ENCODE measurements at regions not wholly inside any gene's neighbourhood (a gene's known extent, or its start where the extent isn't known, plus 50 kb on each side); places are given as distances from the start of the nearest gene placed in this dataset.

GRCh38 chr20:60782959-60783625, 469.0 kb upstream of the CDH4 start:
- H3K4me3 ChIP-seq (ENCODE audit: low read depth, low read length): no peak overlapping the region
- in situ Hi-C loops (cut with HindIII; ENCODE audit: low sequenced_read_pairs): no loop called here
- TF ChIP-seq CTCF (IDR thresholded peaks at IDR 0.05; ENCODE audit: low read depth, low read length): no peak
- no peak for DNase-seq (ENCODE audit: low read depth, low spot score)

GRCh38 chr20:60785301-60785700, 466.8 kb upstream of the CDH4 start:
- TF ChIP-seq CTCF (IDR thresholded peaks at IDR 0.05; ENCODE audit: low read depth, low read length): no peak
- no peak for DNase-seq (ENCODE audit: low read depth, low spot score)
- H3K4me3 ChIP-seq (ENCODE audit: low read depth, low read length): no peak overlapping the region
- in situ Hi-C loops (cut with HindIII; ENCODE audit: low sequenced_read_pairs): no loop called here

GRCh38 chr20:60785785-60786184, 466.3 kb upstream of the CDH4 start:
- TF ChIP-seq CTCF (IDR thresholded peaks at IDR 0.05; ENCODE audit: low read depth, low read length): no peak
- in situ Hi-C loops (cut with HindIII; ENCODE audit: low sequenced_read_pairs): no loop called here

GRCh38 chr20:60786686-60787217, 465.3 kb upstream of the CDH4 start:
- TF ChIP-seq CTCF (IDR thresholded peaks at IDR 0.05; ENCODE audit: low read depth, low read length): no peak
- no peak overlapping the region for H3K4me3 ChIP-seq (ENCODE audit: low read depth, low read length)
- no peak for DNase-seq (ENCODE audit: low read depth, low spot score)
- in situ Hi-C loops (cut with HindIII; ENCODE audit: low sequenced_read_pairs): no loop called here

More at GRCh38 chr20:60785785-60786184, 466.3 kb upstream of the CDH4 start:
- no peak overlapping the region for H3K4me3 ChIP-seq (ENCODE audit: low read depth, low read length)
- no peak for DNase-seq (ENCODE audit: low read depth, low spot score)

- no peak for TF ChIP-seq CTCF (IDR thresholded peaks at IDR 0.05; ENCODE audit: low read depth, low read length)
- no peak for DNase-seq (ENCODE audit: low read depth, low spot score)
- H3K4me3 ChIP-seq (ENCODE audit: low read depth, low read length): no peak overlapping the region
- in situ Hi-C loops (cut with HindIII; ENCODE audit: low sequenced_read_pairs): no loop called here
Measured at GRCh38 chr20:60787276-60787675, 464.8 kb upstream of the CDH4 start.

GRCh38 chr20:60788070-60788469, 464.0 kb upstream of the CDH4 start:
- no peak overlapping the region for H3K4me3 ChIP-seq (ENCODE audit: low read depth, low read length)
- no peak for DNase-seq (ENCODE audit: low read depth, low spot score)
- no peak for TF ChIP-seq CTCF (IDR thresholded peaks at IDR 0.05; ENCODE audit: low read depth, low read length)
- in situ Hi-C loops (cut with HindIII; ENCODE audit: low sequenced_read_pairs): no loop called here
